ENCODE measurements at regions not wholly inside any gene's neighbourhood (a gene's known extent, or its start where the extent isn't known, plus 50 kb on each side); places are given as distances from the start of the nearest gene placed in this dataset.
"Not testable (repeated sequence)": the region's sequence is repeated elsewhere in the genome, so short reads cannot be mapped to it uniquely, and the experiment has no call there.

DNA sequence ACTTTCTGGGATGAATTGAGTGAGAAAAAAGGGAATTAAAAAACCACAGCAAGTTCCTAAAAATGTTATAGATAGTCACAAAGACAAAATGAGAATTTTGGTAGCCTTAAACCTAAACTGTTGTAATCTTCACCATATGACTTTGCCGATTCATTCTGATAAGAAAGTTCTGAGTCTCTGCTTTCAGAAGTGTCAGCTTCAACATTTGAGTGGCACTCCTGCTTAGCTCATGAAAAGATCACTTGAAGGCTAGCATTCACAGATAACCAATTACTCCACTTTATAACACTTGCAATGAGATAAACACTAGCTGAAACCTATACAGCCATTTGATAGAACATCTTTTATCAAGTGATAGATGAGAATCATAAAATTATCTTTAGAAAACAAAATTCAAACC is 288.1 kb upstream of the POU1F1 start:
- no peak for DNase-seq

DNA sequence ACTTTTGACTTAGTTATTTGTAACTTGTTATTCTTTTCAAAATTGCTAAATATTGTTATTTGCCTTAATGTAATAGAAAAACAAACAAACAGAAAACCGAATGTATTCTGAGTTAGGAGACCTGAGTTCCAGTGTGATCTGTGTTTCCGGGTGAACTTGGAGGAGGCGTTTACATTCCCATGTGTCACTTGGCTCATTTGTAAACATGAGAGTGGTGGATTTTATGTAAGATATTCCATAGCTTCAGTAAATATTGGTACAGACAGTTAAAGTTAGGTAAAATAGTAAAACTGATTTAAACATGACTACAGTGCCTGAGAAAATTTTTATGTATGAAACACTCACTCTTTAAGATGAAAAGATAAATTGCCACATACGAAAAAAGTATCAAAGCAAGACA is 287.3 kb upstream of the POU1F1 start:
- no peak for DNase-seq

DNA sequence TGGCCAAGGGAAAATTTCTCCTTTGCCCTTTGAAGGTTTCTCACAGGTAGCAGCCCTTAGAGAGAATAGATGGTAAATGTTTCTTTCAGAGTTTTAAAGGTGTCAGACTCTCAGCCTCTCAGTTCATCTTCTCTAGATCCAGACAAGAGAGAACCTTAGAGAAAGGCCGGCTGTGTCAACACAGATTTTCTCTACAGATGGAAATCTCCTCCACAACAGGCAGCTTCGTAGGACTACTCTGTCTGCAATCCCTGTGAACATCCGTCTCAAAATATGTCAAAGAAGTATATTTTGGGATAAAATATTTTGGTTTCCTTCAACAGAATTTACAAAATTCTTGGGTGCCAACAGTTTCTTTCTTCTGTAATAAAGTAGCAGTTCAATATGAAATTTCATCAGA is 282.1 kb upstream of the POU1F1 start:
- DNase-seq, result no peak

DNA sequence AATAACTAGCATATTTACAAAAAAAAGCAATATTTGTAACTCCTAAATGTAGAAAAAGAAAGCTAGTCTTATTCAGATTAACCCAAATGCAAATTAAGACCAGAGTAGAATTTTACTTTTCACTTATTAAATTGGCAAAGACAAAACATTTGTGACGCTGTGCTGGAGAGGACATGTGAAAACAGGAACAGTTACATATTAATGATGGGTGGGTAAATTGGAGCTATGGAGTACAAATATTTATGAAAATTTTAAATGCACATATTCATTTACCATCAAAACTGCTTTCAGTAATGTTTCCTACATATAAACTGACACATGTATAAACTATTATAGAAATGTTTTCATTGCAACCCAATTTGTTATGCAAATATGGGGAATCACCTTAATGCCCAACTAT is 278.9 kb upstream of the POU1F1 start:
- no peak for DNase-seq

DNA sequence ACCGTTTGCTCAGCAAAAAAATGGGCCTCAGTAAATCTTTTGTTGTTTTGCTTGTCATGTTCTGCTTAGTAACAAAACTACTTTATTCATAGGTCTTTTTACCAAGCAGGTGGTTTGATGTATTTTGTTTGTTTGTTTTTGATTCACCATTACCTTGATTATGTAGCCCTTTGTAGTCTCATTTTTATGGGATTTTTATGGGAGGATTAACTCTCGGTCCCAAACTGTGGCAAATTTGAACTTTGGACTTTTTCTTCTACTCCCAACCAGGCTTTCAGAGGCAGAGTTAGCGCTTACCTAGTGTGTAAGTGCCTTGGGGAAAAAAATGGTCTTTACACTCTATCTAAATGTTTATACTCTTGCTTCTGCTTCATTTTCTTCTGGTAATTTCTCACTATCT is 276.7 kb upstream of the POU1F1 start:
- no peak for DNase-seq

DNA sequence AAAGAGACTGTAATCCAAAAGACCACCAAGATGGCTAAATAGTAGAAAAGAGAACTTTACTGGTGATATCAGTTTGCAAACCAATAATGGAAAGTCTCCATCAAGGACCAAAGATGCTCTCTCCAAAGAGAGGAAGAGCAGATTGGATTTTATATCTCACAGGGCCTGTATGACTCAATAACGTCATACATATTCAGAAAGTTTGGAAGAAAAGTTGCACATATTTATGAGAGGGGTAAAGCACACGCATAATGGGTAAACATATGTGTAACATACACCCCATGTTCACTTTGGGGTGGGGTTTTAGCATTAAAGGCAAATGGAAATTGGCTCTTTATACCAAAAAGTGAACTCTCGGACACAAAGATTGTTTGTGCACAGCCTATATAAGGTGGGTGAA is 274.5 kb upstream of the POU1F1 start:
- no peak for DNase-seq

DNA sequence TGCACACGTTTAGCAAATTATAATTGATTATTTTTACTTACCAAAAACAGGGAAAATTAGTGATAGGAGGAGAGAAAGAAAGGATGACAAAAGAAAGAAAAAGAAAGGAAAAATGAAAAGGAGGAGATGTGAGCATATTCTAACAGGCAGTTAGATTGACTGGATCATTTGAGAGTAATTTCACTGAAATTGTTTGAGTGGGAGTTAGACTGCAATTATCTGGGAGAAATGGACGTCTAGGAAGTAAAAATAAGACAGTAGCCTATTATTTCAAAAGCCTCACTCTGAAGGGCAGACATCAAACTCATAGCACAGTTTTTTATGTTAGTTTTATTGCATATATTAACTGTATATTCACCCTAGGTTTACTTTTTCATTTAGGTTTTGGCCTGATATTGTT is 272.8 kb upstream of the POU1F1 start:
- no peak for DNase-seq

DNA sequence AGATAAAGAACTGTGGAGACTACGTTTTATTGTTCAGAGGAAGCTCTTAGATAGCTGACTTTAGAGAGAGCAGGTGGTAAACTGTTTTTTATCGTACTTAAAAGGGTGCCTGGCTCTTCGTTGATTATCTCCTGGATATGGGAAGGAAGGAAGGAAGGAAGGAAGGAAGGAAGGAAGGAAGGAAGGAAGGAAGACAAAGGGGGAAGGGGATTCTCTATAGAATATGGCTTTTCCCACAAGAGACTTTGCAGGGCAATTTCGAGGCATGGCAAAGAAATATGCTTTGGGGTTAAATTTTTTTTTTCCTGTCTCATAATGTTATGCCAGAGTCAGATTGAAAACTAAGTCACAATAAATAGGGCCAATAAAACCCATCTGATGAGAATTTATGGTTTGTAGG is 271.9 kb upstream of the POU1F1 start:
- DNase-seq, result no peak

DNA sequence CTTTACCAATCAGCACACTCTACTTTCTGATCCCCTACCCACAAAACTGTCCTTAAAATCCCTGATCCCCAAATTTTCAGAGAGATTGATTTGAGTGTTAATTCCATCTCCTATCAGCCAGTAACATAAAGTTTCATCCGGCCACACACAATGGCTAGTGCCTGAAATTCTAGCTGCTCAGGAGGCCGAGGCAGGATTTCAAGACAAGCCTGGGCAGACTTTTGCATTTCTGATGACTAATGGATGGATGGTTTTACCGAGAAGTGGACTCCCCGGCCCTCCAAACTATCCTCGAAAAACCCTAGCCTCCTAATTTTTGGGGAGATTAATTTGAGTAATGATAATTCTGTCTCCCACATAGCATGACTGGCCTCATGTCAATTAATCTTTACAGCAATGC is 269.8 kb upstream of the POU1F1 start:
- no peak for DNase-seq

DNA sequence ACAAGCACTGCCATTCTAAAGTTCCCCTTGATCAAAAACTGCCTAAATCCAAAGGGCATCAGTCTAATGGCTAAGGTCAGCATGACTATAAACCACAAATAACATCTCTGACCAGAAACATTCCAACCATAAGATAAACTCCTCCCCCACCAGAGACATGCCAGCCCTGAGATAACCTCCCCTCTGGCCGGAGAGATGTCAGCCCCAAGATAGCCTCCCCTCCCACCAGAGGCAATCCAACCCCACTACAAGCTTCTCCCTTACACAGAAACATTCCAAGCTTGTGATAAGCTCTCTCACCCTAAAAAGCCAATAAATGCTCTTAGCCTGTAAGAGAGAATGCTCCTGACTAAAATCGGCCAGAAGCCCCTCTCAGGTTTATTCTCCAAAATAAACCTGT is 267.0 kb upstream of the POU1F1 start:
- DNase-seq, result not testable (repeated sequence)

DNA sequence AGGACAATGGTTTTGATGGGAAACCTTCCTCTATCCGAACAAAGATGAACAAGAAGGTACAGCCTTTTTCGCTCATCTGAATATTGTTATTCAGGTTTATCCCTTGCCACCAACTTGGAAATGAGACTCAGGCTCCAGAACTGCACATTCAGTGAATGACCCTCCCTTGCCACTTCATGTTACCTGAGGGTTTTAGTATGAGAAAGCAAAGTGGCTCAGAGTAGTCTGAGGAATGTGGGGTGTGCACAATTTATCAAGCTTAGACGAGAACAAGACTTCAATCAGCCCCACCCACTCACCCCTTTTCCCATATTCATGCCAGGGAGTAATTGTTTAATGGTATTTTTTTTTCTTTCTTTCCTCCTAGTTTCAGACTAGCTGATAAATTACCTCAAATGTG is 265.3 kb upstream of the POU1F1 start:
- no peak for DNase-seq

DNA sequence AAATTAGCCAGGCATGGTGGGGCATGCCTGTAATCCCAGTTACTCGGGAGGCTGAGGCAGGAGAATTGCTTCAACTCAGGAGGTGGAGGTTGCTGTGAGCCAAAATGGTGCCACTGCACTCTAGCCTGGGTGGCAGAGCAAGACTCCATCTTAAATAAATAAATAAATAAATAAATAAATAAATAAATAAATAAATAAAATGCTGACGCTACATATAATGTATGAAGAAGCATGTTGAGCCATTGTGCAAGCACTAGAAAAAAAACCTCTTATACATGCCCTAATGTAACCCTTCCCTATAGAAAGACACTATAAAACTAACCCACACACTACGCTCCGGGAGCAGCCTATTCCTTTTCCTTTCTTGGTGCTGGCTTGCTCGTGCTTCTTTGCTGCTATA is 262.3 kb upstream of the POU1F1 start:
- DNase-seq, result not testable (repeated sequence)

DNA sequence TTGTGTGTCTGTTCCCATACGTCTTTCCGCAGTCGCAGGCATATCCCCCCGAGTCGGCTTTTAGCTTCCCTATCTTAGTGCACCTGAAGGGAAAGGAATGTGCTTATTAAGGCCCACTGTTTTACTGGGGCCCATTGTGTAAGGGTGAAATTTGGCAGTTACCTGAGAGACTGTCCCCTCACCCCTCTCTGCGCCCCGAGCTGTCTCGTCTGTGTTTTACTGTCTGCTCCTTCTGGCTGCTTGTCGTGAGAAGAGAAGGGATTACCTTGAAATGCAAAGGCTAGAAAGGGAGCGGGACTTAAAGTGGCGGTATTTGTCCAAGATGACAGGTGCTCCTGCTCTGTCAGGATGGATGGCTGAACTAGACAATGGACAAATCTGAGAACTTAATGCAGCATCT is 233.0 kb upstream of the POU1F1 start:
- DNase-seq, result no peak

DNA sequence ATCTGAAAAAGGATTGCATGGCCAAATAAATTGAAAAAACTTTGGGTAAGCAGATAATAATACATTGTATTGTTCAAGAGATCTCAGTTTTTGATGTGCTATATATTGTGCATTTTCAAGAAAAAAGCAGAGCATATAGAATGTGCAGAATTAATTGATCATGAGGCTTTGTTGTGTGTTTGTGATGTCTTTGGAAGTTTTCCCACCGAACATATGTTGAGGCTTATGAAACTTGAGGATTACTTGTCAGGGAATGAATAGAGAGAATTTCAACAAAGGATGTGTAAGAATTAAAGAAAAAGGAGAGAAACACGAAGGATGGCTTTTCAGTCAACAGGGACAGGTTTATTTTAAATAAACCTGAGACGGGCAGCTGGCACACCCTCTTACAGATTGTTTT is 232.5 kb upstream of the POU1F1 start:
- DNase-seq, result no peak

DNA sequence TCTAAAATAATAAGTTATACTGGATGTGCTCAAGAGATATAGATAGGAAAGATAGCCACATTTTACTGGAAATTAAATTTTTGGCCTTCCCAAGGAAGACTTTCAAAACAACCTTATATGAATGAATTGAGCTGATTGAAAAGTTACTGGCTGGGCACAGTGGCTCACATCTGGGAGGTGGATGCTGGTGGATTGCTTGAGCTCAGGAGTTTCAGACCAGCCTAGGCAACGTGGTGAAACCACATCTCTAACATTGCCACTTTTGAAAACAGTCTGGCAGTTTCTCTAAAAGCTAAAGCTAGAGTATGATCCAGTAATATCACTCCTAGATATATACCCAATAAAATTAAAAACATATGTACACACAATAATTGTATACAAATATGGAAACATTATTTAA is 231.4 kb upstream of the POU1F1 start:
- DNase-seq, result no peak

DNA sequence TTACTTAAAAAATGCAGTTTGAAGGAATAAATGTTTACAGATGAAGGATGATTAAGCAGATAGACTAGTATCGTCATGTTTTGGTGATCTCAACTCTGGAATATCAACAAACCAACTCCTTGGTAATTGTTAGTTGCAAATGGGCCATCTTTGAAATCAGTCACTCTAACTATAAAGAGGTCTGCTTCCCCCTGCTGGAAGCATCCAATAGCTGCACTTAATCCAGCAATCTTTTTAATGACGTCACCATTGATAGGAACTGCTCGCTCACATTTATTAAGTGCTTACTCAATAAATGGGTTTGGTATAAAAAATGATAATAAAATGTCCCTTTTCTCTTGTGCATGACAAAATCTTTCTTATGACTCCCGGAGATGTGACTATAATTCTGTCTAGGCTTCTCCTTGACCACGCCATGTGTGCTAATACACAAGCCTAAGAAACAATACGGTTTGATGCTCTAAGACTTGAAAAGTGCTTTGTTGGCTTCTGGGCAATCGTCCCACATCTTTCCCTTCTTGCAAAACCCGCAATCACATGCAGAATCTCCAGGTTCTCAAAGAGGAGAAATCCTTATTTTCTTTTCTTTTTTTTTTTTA is 227.6 kb upstream of the POU1F1 start:
- DNase-seq, result no peak

DNA sequence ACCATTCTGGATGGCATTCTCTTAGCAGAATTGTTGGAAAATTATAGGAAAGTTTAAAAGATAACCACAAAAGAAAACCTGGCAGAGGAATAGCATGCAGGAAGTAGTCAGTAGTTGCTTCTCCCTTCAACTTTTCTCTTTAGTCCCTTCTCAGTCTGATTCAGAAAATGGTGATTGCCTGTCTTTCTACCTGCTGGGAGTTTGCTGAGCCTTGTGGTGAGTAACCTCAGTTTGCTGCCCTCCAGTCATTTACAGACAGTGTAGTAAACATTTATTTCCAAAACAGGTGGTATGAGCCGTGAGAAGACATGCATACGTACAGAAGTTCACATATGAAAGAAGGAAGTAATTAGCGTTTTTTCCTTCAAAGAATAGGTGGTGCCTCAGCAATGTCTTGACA is 224.7 kb upstream of the POU1F1 start:
- no peak for DNase-seq

DNA sequence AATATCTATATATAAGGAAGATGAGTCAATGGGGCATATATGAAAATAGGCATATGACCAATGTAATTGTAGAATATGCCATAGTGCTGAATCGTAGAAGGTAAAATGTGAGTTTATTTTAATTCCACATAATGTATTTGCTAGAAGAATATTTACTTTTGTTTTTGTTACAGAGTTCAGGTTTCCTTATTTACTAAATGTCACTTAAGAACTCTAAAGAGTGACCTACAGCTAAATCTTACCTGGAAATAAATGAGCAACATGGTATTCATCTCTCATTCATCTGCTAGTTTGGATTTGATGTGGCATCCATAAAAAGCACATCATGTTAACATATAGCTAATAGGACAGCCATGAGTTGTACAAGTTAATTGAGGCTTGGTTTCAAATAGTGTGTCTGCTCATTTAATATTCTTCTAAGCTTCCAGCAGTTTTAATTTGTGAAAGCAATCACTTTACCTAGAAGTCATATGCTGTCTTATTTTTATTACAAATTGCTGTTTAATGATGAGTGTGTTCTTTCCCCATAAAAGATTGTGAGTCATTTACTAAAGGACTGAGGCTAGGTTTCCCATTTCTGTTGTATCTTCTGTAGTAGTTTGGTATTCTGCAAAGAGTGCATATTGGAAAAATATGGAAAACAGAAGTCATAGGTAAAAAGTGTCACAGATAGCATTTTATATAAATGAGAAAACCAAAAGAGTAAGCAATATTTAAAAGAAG is 222.1 kb upstream of the POU1F1 start:
- DNase-seq, result no peak

DNA sequence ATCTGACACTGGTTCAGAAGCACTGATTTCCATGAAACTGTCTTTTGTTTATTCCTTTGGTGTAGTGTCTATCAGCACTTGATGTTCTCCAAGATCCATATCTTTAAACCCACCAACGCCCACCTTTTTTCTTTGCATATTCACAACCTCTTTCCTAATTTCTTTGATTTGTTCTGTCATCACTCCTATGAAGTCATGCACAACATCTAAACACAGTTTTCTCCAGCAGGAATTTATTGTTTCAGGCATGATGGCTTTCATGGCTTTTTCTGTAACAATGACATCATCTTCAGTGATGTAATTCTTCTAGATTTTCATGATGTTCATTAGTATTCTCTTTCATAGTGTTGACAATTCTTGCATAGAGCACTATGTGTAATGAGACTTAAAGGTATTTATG is 219.6 kb upstream of the POU1F1 start:
- DNase-seq, result no peak

DNA sequence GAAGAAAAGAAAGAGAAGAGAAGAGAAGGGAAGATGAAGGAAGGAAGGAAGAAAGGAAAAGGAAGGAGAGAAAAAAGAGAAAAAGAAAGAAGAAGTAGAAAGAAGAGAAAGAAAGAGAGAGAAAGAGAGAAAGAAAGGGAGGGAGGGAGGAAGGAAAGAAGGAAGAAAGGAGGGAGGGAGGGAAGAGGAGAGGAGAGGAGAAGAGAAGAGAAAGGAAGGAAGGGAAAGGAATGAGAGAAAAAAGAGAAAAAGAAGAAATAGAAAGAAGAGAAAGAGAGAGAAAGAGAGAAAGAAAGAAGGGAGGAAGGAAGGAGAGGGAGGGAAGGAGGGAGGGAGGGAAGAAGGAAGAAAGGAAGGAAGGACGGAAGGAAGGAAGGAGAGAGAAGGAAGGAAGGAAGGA is 217.9 kb upstream of the POU1F1 start:
- DNase-seq, result no peak

DNA sequence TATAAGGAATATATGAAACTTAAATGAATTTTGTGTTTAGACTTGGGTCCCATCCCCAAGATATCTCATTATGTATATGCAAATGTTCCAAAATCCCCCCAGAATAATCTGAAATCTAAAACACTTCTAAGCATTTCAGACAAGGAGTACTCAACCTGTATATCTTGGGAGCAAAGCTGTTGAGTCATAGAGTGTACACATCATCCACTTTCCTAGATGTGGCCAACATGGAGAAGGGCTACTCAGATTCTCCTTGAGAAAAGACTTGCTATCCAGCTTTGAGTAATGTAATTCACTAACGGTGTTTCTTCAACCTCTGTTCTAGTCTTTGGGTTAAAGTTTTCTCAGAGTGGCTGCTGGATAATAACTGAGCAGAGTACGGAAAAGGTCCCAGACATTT is 215.5 kb upstream of the POU1F1 start:
- DNase-seq, result no peak

DNA sequence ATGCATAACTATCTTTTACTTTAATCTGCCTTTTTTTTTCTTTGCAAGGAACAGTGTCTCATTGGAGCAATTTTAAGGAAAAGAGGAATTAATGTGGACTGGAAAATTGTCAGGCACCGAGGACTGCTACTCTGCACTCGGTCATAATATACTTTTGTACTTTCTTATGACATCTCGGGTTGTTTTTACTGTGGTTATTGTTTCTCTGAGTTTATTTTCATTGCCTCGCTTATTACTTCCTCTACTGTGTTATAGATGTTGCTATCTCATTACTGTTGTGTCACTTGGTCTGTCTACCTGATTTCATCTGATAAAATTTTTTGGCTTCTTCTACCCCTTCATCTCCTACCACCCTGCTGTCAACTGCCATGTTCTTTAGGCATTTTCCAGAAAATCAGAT is 213.5 kb upstream of the POU1F1 start:
- DNase-seq, result no peak

DNA sequence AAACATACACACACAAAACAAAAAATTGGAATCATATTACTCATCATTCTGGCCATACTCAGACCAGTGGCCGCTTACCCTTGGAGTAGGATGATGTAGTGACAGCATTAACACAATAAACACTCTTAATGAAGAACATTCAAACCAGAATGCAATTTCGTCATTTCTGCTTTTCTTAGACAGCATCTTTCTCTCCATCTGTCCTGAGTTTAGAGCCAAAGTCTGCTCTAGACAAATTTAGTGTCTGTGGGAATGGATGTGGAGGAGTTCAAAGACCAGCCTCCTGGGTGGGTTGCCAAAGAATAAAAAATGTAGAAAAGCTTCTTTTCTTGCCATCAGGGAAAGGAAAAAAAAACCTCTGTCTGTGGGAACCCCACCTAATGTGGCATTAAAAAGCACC is 212.4 kb upstream of the POU1F1 start:
- DNase-seq, result no peak

DNA sequence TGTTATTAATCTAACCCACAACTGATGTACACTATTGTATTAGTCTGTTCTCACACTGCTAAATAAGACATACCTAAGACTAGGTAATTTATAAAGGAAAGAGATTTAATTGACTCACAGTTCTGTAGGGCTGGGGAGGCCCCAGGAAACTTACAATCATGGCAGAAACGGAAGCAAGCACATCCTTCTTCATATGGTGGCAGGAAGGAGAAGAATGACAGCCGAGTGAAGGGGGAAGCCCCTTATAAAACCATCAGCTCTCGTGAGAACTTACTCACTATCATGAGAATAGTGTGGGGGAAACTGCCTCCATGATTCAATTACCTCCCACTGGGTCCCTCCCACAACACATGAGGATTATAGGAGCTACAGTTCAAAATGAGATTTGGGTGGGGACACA is 210.3 kb upstream of the POU1F1 start:
- not testable (repeated sequence) for DNase-seq

DNA sequence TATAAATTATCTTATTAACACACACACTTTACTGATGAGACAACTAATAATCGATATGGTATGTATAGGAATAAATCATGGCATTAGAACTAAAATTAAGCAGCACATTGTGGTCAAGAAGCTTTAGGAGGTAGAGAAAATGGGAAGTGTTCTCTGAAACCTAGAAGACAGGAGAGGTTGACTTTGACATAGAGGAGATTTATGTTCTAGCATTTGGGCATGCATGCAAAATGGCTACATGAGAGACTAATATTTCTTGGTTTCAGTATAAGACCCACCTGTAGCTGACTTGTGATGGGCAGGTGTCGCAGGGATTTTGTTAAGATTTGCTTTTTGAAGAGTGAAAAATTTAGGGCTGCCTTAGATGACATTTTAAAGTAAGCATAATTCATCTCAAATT is 209.7 kb upstream of the POU1F1 start:
- no peak for DNase-seq
